OCI-LY1 (cell line): ENCODE measurements at regions not wholly inside any gene's neighbourhood (a gene's known extent, or its start where the extent isn't known, plus 50 kb on each side); places are given as distances from the start of the nearest gene placed in this dataset.

Experiments
- EZH2 ChIP-seq: fragments of 200-600 bp; sonication (generic), shearing (Covaris generic); IDR thresholded peaks from 2 replicates; pipeline ENCODE4 v1.8.0; 2017; ENCODE audit warnings: borderline replicate concordance, mixed run types, mild to moderate bottlenecking, antibody characterized with exemption, low read length, moderate library complexity, mixed read lengths
- TF ChIP-seq, protein P1 (sequence below): fragments of 200-600 bp; sonication (generic), shearing (Covaris generic); IDR thresholded peaks from 2 replicates; pipeline ENCODE4 v1.5.1; 2017; ENCODE audit warnings: mild to moderate bottlenecking, antibody characterized with exemption, low read length, moderate library complexity, mixed read lengths

DNA sequence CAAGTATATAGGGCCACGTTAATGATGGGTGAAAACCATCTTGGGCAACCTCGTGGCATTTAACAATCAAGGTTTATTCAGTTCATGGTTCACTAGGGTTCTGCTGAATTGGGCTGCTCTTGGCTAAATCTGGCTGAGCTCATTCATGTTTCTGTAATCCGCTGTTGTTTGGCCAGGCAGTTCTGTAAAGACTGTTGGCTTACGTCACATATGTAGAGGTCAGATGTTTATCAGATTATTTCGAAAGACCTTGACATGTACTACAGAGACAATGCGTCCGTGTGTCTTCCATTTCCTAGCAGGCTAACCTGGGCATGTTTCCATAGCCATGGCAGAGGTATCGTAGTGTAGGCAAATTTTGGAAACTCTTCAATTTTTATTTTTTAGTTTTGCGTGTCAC, 190.0 kb upstream of the ZWINT start:
- TF ChIP-seq EZH2, result no peak
- TF ChIP-seq, protein P1, sequence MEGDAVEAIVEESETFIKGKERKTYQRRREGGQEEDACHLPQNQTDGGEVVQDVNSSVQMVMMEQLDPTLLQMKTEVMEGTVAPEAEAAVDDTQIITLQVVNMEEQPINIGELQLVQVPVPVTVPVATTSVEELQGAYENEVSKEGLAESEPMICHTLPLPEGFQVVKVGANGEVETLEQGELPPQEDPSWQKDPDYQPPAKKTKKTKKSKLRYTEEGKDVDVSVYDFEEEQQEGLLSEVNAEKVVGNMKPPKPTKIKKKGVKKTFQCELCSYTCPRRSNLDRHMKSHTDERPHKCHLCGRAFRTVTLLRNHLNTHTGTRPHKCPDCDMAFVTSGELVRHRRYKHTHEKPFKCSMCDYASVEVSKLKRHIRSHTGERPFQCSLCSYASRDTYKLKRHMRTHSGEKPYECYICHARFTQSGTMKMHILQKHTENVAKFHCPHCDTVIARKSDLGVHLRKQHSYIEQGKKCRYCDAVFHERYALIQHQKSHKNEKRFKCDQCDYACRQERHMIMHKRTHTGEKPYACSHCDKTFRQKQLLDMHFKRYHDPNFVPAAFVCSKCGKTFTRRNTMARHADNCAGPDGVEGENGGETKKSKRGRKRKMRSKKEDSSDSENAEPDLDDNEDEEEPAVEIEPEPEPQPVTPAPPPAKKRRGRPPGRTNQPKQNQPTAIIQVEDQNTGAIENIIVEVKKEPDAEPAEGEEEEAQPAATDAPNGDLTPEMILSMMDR, result no peak
